Activated CD4-positive, alpha-beta T cell treated with anti-CD3 and anti-CD28 coated beads, Interleukin-2, amount 50 U/mL, for 48 hours (primary cell): ENCODE measurements at regions not wholly inside any gene's neighbourhood (a gene's known extent, or its start where the extent isn't known, plus 50 kb on each side); places are given as distances from the start of the nearest gene placed in this dataset.
"Not testable (repeated sequence)": the region's sequence is repeated elsewhere in the genome, so short reads cannot be mapped to it uniquely, and the experiment has no call there.

Experiments used
- DNase-seq, 2 experiments: peaks; one replicate each; pipeline ENCODE4 v3.0.0-alpha.2; 2020

GRCh38 chr3:34568766-34569165 is 770.3 kb downstream of the PDCD6IP start:
- DNase-seq, result no peak

DNA sequence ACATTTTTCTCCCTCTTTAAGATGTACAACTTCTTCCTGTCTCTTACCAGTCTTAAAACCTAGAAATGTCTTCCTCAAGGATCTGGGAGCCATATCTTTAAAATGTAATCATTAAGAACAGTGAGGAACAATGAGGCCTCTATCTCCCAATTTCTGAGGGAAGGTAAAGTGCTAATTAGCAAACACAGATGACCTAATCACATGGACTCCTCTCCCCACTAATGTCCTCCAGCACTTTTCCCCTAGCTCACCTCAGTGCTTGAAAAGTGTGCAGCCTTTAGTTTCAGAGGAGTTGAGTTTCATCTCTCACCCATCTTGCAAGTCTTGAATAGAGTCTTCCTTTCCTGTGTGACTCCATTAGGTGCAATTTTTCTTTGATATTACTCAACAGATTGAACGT is 771.0 kb downstream of the PDCD6IP start:
- no peak for DNase-seq

DNA sequence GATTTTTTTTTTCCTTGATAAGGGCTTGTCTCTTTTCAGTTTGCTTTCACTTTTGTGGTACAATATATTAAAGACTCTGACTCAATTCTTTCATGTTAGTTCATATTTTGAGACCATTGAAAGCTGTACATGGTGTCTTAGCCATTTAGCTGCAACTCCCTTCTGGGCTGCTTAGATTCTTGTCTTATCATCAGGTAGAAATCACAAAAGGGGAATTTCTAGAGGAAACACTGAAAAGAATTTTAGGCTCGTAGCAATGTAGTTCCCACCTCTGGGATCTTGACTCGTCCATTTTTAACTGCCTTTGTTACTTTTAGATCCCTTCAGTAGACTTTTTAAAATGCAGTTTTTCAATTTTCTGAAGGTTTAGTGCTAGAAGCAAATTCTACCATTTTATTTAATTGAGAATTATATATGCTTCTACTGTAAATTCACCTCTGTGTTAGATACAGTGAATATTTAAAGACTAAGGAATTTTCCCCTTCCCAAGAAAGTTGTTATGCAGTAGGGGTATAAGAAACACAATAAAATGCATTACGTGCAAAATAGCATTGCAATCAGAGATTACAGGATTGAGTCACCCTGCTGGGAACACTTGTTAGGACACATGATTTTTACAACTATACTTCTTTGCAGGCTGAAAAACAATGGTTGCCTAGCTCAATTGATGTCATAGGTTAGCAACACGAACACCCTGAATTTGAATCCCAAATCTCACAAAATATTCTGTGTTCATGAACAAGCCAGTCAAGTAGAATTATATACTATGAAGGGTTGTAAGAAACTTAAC is 772.7 kb downstream of the PDCD6IP start:
- no peak for DNase-seq

DNA sequence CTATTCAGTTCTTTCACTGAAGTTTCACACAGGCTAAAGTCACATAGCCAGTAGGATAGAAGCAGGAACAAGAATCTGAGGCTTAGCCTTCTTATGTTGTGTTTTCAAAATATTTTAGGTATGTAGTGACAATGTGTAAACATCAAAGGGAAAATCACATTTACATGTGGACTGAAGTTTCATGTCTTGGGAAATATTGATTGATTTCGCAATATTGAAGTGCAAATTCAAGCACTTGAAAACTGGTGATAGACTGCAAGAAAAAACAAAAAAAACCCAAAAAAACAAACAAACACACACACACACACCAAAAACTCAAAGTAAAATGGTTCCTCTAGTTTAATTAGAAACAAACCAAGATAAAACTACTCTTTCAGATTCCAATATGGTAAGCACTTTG is 773.3 kb downstream of the PDCD6IP start:
- DNase-seq, result no peak

DNA sequence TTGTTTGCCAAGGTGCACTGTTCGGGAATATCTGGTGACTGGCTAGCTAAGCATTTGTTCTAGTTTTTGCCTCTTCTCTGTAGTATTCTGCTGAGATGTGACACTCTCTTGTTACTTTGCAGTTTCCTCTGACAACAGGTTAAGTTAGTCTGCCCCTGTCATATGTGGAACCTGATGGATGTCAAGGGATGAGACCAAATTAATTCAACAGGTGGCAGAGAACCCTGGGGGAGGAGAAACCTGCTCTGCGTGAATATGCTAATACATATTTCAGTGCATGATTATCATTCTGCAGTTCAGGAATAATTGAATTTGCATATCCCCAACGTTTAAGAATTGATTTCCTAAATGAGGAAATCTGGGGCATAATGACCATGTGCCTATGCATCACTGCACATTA is 777.3 kb downstream of the PDCD6IP start:
- no peak for DNase-seq

GRCh38 chr3:34582055-34582454 is 783.6 kb downstream of the PDCD6IP start:
- no peak for DNase-seq

GRCh38 chr3:34583451-34583850 is 785.0 kb downstream of the PDCD6IP start:
- no peak for DNase-seq

DNA sequence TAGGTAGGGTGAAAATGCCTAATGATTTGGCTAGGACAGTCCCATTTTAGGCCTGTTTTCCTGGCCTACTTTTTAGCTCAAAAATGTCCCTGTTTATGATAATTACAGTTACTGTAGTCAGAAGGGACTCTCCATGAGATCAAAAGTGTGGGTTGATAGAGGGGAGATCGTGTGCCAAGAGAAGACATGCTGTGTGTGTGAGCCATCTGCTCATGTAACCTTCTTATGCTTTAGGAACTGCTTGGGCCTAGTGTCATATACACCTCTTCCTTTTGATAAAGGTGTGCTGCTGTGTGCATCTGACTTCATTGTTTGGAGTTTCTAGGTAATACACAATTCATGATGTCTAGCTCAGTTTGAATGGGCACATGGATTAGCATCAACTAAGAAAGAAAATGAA is 786.5 kb downstream of the PDCD6IP start:
- no peak for DNase-seq

- DNase-seq, result no peak
Measured at GRCh38 chr3:34599595-34599994, 801.2 kb downstream of the PDCD6IP start.

DNA sequence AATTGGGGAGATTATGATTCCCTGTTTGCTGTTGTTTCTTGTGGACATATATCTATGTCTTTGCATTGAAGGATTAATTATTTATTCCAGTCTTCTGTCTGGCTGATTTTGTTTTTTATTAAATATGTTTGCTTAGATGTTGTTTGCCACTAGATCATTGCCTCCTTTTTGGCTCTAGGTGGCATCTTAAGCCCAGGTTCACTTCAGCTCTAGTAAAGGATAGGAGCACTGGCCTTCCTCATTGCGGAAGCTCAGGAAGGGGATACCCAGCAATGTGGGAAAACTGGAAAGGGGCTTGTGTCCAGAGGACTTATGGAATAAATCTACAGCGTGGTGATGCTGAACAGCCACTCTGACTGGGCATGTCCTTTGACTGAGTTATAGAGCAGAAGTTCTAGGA is 821.6 kb downstream of the PDCD6IP start:
- no peak for DNase-seq

GRCh38 chr3:34626699-34627098 is 828.3 kb downstream of the PDCD6IP start:
- DNase-seq, result no peak

DNA sequence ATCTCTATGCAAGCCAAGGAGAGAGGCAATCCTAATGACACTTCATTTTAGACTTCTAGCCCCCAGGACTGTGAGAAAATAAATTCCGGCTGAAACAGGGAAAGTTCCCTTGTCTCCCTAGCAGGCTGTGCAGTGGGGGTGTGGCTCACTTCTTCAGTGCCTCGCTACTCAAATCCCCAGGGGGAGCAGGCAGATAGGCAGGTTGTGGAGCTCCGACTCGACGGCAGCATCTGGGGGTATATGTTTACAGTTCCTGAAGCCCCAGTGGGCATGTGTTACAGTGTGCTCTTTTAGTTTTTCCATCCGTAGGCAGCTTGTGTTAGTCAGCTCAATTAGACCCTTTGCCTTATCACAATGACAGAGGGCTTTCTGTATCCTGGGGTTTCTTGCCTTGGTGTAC is 836.5 kb downstream of the PDCD6IP start:
- no peak for DNase-seq

- no peak for DNase-seq
Measured at GRCh38 chr3:34635352-34635850, 837.0 kb downstream of the PDCD6IP start.

- DNase-seq, result no peak
Measured at GRCh38 chr3:34646911-34647460, 848.6 kb downstream of the PDCD6IP start.

DNA sequence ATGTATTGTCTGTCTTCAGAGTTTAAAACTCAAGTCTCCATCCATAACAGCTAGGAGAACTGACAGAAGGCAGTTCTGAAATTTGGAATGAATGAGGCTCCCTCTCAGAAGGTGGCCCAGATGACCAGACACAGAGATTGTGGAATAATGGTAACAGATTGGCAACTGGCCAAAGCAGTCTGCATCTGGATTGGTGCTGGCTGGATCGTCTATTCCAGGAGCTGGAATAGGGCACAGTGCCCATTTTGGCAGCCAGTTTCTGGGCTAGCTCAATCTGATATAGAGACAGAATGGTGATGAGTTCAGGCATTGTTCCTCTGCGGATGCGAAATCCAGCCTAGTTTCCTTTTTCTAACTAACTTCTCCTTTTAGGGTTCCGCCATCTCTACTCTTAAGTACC is 851.7 kb downstream of the PDCD6IP start:
- DNase-seq, result no peak

GRCh38 chr3:34668915-34669314 is 870.5 kb downstream of the PDCD6IP start:
- DNase-seq, result no peak

DNA sequence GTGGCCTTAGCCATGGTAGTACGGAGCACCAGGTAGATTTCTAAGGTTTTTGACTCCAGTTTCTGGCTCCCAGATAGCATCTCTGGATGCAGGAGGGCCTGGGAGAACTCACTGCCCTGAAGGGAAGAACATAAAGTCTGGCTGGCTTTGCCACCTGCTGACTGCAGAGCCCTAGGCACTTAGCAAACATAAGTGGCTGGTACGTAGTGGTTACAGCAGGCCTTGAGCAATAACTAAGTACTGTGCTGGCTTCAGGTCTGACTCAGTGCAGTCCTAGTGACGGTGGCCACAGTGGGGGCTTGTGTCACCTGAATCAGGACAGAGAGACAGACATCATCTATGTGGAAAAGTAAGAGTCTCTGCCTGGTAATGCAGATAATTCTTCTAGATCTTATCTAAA is 871.1 kb downstream of the PDCD6IP start:
- DNase-seq, result no peak

- DNase-seq, result no peak
Measured at GRCh38 chr3:34675383-34676120, 877.1 kb downstream of the PDCD6IP start.

- DNase-seq, result no peak
Measured at GRCh38 chr3:34676436-34676835, 878.0 kb downstream of the PDCD6IP start.

DNA sequence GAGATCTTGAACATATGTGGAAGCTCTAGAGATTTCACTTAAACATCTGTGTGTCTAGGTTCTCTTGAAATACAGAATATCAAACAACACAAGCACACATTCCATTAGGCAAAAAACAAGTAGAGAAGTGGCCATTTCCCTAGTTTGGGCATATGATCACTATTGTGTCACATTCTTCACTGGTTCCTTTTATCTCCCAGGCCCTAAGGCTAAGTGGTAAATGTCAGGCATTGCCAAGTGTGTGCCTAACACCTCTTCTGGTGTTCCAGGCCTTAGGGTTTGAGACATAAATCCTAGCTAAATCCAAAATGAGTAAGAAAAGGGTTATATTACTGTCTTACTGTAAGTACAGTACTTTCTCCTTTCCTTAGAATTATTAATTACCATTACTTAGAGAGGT is 880.1 kb downstream of the PDCD6IP start:
- no peak for DNase-seq

- DNase-seq, result not testable (repeated sequence)
Measured at GRCh38 chr3:34679055-34679454, 880.6 kb downstream of the PDCD6IP start.

GRCh38 chr3:34683851-34684250 is 885.4 kb downstream of the PDCD6IP start:
- peak; percentile 29 to 44 for DNase-seq

DNA sequence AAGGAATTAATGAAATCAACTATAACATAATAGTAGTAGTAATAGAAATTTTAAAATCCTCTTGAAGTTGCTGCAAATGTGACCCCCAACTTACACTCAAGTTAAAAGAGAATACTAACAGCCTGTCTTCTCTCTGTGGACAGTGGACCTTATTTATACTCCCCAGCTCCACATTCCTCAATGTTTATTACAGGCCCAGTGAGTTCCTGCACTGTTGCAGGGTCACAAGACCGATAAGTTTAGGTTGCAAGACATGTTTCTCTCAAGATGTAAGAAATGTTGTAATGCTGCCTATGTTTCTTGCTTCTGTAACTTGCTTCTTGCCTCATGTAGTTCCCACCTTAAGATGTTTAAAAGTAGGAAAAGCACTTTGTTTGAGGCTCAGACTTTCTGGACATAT is 888.1 kb downstream of the PDCD6IP start:
- no peak for DNase-seq

- no peak for DNase-seq
Measured at GRCh38 chr3:34687671-34688070, 889.2 kb downstream of the PDCD6IP start.
